GM12891 (cell line): ENCODE measurements at regions not wholly inside any gene's neighbourhood (a gene's known extent, or its start where the extent isn't known, plus 50 kb on each side); places are given as distances from the start of the nearest gene placed in this dataset.

Source experiments
- DNase-seq: peaks from one replicate; pipeline ENCODE4 v3.0.0; 2011; ENCODE audit warnings: low spot score; ENCODE audit not compliant: insufficient read length
- FAIRE-seq: peaks from 2 replicates; lab custom pipeline; 2011; peaks lifted over from hg19 to GRCh38; lab: Jason Lieb, UNC
- PAX5 ChIP-seq: IDR thresholded peaks from 2 replicates; pipeline ENCODE4 v1.6.1; 2011; ENCODE audit warnings: low read length, moderate library complexity, mild to moderate bottlenecking; ENCODE audit not compliant: insufficient read depth, severe bottlenecking
- POLR2A ChIP-seq: IDR thresholded peaks from 2 replicates; pipeline ENCODE4 v1.6.1; 2011; ENCODE audit warnings: low read depth, low read length, control low read depth
- POLR2AphosphoS5 ChIP-seq: IDR thresholded peaks from 2 replicates; pipeline ENCODE4 v1.6.1; 2011; ENCODE audit warnings: low read depth, low read length, control low read depth
- POU2F2 ChIP-seq: IDR thresholded peaks from 2 replicates; pipeline ENCODE4 v1.6.1; 2011; ENCODE audit warnings: low read depth, mild to moderate bottlenecking, control low read depth, low read length, moderate library complexity
- SPI1 ChIP-seq: IDR thresholded peaks from 2 replicates; pipeline ENCODE4 v1.6.1; 2011; ENCODE audit warnings: low read depth, low read length, control low read depth
- TAF1 ChIP-seq: IDR thresholded peaks from 2 replicates; pipeline ENCODE4 v1.6.1; 2011; ENCODE audit warnings: low read depth, low read length, control low read depth

- DNase-seq (no peak), FAIRE-seq (no peak)
- no peak for TF ChIP-seq TAF1
Measured at GRCh38 chr20:24052599-24053275, 64.2 kb upstream of the GGTLC1 start.

- DNase-seq (no peak), FAIRE-seq (no peak)
Measured at GRCh38 chr20:24051160-24051559, 62.6 kb upstream of the GGTLC1 start.

GRCh38 chr20:24050119-24050518 lies 61.5 kb upstream of the GGTLC1 start:
- FAIRE-seq (no peak), DNase-seq (no peak)
- no peak for TF ChIP-seq POLR2A
- TF ChIP-seq POLR2AphosphoS5: no peak
- no peak for TF ChIP-seq SPI1
- TF ChIP-seq TAF1: no peak
- TF ChIP-seq POU2F2: no peak
- no peak for TF ChIP-seq PAX5

More at GRCh38 chr20:24051160-24051559, 62.6 kb upstream of the GGTLC1 start:
- TF ChIP-seq POLR2A (no peak), POLR2AphosphoS5 (no peak), PAX5 (no peak), TAF1 (no peak)

DNA sequence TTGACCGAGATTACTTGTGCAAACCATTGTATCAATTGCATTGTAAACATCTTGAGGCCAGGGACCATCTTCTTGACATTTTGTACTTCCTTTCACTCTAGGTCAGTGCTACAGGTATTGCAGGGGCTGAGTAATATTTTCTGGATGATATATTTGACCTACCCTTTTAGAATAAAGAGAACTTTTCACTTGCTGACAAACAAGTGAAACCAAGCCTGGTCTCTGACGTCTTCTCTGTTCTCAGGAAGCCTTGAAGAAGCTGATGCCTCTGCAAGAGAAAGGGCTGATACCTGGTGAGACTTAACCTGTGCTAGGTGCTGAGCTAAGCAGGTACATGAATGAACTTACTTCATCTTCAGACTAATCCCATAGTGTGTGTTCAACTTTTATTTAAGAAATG lies 60.5 kb upstream of the GGTLC1 start:
- TF ChIP-seq PAX5 (no peak), POLR2A (no peak), POLR2AphosphoS5 (no peak), POU2F2 (no peak), TAF1 (no peak), SPI1 (no peak)
- FAIRE-seq (no peak), DNase-seq (no peak)

DNA sequence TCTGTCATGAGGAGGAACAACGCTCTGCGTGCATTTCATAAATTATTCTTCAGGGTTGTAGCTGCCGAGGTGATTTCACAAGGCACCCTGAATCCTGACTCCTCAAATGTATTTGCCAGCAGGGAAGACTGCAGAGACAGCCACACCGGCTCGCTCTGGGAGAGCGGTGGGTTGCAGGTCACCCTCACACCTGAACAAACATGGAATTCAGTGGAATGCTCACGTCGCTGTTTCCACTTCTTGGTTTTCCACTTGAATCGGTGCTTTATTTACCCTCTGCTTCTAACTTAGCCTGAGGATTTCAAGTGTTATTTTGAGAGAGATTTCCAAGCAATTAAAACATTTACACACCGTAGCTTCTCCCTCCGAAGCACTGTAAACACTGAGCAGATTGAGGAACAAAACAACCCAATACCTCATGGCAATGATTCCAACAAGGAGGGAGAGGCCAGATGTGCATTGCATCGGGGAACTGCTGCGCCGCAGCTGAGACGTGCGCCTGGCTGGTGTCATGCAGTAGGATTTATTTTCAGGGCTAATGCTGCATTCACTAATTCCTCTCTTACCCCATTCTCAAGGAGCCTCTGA lies 59.5 kb upstream of the GGTLC1 start:
- FAIRE-seq (no peak), DNase-seq (no peak)
- no peak for TF ChIP-seq PAX5
- no peak for TF ChIP-seq POLR2AphosphoS5
- TF ChIP-seq POLR2A: no peak
- no peak for TF ChIP-seq TAF1
- no peak for TF ChIP-seq POU2F2
- no peak for TF ChIP-seq SPI1

- FAIRE-seq: no peak
- no peak for DNase-seq
- no peak for TF ChIP-seq POLR2AphosphoS5
- TF ChIP-seq SPI1: no peak
- no peak for TF ChIP-seq TAF1
- no peak for TF ChIP-seq PAX5
- no peak for TF ChIP-seq POU2F2
- TF ChIP-seq POLR2A: no peak
Measured at GRCh38 chr20:24046888-24047287, 58.3 kb upstream of the GGTLC1 start.

DNA sequence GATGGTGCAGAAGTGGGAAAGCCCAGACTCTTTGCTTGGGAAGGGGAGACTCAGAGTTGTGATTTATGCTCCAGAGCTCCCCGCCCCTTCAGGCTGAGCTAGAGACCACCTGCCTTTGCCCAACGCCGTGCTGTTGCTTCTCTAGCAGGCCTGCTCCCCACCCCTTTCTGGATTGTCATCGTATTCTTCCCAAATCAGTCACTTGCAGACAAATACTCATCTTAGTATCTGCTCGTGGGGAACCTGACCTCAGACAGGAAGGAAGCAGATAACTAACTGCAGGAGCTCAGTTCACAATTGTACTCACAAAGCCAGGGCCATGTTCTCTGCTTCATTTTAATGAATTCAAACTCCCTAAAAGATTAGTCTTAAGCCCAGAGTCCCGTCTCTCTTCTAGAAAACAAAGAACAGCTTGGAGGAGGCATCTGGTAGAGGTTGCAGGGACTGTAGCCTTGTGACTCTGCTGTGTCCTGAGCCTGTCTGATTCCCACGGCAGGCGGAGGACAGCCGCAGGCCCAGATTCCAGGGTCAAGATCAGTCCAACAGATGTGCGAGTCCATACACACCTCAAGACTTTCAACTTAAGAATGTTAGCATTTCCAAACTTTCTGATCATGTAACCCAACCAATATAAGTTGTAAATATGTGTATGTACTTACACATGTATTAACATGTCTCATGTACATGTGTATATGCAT lies 57.2 kb upstream of the GGTLC1 start:
- FAIRE-seq (no peak), DNase-seq (no peak)
- TF ChIP-seq PAX5 (no peak), POU2F2 (no peak), TAF1 (no peak), POLR2A (no peak), SPI1 (no peak), POLR2AphosphoS5 (no peak)

GRCh38 chr20:24043294-24043693 lies 54.7 kb upstream of the GGTLC1 start:
- no peak for DNase-seq
- no peak for FAIRE-seq
- TF ChIP-seq POLR2AphosphoS5: no peak
- no peak for TF ChIP-seq SPI1
- no peak for TF ChIP-seq POLR2A
- TF ChIP-seq PAX5: no peak
- no peak for TF ChIP-seq POU2F2
- no peak for TF ChIP-seq TAF1

DNA sequence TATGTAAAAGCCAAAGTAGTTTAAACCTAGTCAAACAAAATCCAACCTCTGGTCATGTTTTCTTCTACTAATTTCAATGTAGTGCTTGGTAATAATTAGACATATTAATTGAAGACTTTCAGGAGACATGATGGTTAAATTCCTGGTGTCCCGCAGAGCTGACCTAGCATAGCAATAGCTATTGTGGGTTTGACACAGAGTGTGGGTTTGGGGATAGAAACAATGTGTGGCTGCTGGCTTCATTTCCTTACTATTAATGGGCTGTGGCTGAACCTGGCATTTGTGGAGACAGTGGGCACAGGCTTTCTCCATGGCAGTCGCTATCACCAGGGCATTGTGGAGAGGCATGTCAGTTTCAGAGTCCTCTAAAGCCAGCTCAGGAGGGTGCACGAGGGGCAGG lies 54.1 kb upstream of the GGTLC1 start:
- TF ChIP-seq SPI1 (no peak), POU2F2 (no peak), POLR2A (no peak), PAX5 (no peak), POLR2AphosphoS5 (no peak), TAF1 (no peak)
- DNase-seq: no peak
- no peak for FAIRE-seq
